ENCODE measurements at regions not wholly inside any gene's neighbourhood (a gene's known extent, or its start where the extent isn't known, plus 50 kb on each side); places are given as distances from the start of the nearest gene placed in this dataset.
A peak's percentile ranks its signal among the peaks of the same experiment; 100 is the strongest.
"Not testable (repeated sequence)": the region's sequence is repeated elsewhere in the genome, so short reads cannot be mapped to it uniquely, and the experiment has no call there.

- intact Hi-C loops (cut with DNase I), result no loop called here
- DNase-seq (no peak), ATAC-seq (no peak)
These were observed 301.9 kb downstream of the RASEF start for GRCh38 chr9:82761027-82761426.

GRCh38 chr9:82761956-82762355 is 301.0 kb downstream of the RASEF start:
- no peak for ATAC-seq

GRCh38 chr9:82763656-82764055 is 299.3 kb downstream of the RASEF start:
- DNase-seq, result no peak
- intact Hi-C loops (cut with DNase I), result no loop called here
- ATAC-seq, result no peak

More at GRCh38 chr9:82761956-82762355, 301.0 kb downstream of the RASEF start:
- no peak for DNase-seq
- intact Hi-C loops (cut with DNase I), result no loop called here

GRCh38 chr9:82764061-82764668 is 298.8 kb downstream of the RASEF start:
- intact Hi-C loops (cut with DNase I), result no loop called here
- ATAC-seq, result no peak
- DNase-seq, result no peak

GRCh38 chr9:82774707-82775231 is 288.2 kb downstream of the RASEF start:
- intact Hi-C loops (cut with DNase I); ATAC-seq; DNase-seq: not testable (repeated sequence)

- ATAC-seq, result no peak
- no peak for DNase-seq
- intact Hi-C loops (cut with DNase I), result no loop called here
These were observed 286.4 kb downstream of the RASEF start for GRCh38 chr9:82776508-82776907.

DNA sequence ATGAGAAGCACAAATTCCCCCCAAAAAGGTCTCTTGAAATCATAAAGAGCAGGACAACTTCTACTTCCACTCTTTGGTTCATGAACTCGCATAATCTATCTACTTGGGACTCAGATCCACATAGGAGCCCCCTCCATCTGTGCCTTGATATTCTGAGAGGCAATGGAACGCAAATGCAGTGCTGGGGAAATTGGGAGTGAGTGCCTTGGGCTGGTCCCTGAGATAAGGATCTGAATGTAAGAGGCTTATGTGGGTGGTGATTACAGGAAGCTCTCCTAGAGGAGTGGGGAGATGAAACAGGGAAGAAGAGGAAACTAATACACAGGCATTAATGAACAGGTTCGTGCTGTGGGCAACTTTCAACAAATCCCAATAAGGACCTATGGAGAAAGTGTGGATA is 285.6 kb downstream of the RASEF start:
- intact Hi-C loops (cut with DNase I), result no loop called here
- no peak for ATAC-seq
- DNase-seq, result no peak

- DNase-seq; ATAC-seq; intact Hi-C loops (cut with DNase I): not testable (repeated sequence)
These were observed 284.0 kb downstream of the RASEF start for GRCh38 chr9:82778923-82779322.

DNA sequence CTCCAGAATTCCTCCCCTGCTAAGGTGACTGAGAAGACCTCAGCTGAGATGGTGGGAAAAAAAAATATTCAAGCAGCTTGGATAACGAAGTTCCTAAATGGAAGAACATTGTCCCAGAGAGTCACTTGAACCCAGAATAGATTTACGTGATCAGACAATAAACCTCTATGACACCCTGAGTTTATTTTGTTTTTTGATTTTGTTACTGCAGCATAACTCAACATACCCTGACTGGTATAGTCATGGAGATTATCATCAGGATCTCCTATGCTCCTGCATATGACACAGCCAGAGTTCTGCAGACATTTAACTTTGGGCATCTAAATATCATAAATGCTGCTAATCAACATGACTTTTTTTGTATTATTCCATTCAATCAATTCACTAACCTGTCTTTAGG is 282.9 kb downstream of the RASEF start:
- ATAC-seq, result no peak
- intact Hi-C loops (cut with DNase I), result no loop called here
- DNase-seq, result no peak

GRCh38 chr9:82781921-82782392 is 281.0 kb downstream of the RASEF start:
- no peak for DNase-seq
- intact Hi-C loops (cut with DNase I), result no loop called here
- ATAC-seq, result no peak

DNA sequence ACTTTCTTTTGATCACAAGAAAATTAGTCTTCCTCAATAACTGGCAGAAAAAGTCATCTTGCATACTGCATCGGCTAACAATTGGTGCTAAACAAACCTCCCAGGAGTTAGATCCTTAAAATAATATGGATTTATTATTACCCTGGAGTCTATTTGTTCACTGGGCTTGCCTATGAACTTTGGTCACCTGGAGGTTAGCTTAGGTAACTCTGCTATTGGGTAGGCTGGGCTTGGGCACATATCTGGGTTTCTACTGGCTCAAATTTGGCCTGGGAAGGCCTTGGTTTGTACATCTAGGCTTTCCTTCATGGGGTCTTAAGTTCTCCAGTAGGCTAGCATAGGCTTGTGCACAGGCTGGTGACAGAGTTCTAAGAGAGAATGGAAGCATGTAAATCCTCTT is 279.9 kb downstream of the RASEF start:
- ATAC-seq, result no peak
- intact Hi-C loops (cut with DNase I), result no loop called here
- no peak for DNase-seq

- DNase-seq (no peak), ATAC-seq (no peak)
- intact Hi-C loops (cut with DNase I), result no loop called here
These were observed 278.4 kb downstream of the RASEF start for GRCh38 chr9:82784589-82784988.

GRCh38 chr9:82789155-82789824 is 273.7 kb downstream of the RASEF start:
- DNase-seq, result no peak
- ATAC-seq, result no peak
- intact Hi-C loops (cut with DNase I), result no loop called here

GRCh38 chr9:82790875-82791274 is 272.1 kb downstream of the RASEF start:
- ATAC-seq (no peak), DNase-seq (no peak)
- intact Hi-C loops (cut with DNase I), result no loop called here

GRCh38 chr9:82791692-82792091 is 271.2 kb downstream of the RASEF start:
- no peak for ATAC-seq
- intact Hi-C loops (cut with DNase I), result no loop called here
- DNase-seq, result no peak

- peak; percentile 66 for DNase-seq
- peak; percentile 80 to 90 for ATAC-seq
- intact Hi-C loops (cut with DNase I), result no loop called here
These were observed 265.4 kb downstream of the RASEF start for GRCh38 chr9:82797534-82797933.

DNA sequence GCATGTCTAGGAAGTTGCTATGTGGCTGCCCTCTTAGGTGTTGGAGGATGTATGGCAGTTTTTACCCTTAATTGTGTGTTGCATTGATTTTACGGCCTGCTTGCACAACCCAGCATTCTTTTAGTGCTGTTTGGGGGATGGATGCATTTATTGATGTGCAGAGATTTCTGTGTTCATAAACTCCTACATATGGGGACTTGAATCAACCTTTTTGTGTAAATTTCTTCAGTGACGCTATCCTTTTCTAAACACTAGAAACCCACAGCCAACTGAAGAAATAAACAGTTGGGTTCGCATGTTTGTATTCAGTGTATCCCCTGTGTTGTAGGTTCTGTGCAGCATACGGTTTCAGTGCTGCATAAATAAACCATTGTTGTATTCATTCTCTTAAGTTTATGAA is 263.7 kb downstream of the RASEF start:
- DNase-seq (no peak), ATAC-seq (no peak)
- intact Hi-C loops (cut with DNase I), result no loop called here

DNA sequence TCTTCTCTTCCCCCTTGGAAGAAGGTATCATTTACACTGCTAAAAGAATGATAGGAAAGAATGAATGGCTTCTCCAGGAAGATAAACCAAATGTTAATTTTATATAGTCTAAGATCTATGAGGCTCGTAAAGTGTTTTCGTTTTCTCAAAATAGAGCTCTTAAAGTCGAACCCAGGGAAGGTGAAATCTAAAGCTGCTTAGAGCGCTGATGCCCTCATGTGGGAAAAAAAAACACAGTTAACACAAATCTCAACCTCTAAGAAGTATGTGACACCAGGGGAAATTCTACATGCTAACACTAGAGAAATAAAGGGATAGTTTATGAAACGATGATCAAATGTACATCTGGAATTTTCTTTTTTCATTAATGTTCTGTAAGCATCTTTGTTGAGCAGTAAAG is 257.9 kb downstream of the RASEF start:
- no peak for ATAC-seq

GRCh38 chr9:82808478-82808877 is 254.5 kb downstream of the RASEF start:
- intact Hi-C loops (cut with DNase I), result no loop called here
- ATAC-seq, result no peak

More for the DNA sequence above, 257.9 kb downstream of the RASEF start:
- intact Hi-C loops (cut with DNase I), result no loop called here
- no peak for DNase-seq

GRCh38 chr9:82810915-82811314 is 252.0 kb downstream of the RASEF start:
- intact Hi-C loops (cut with DNase I), result no loop called here
- no peak for ATAC-seq

More at GRCh38 chr9:82808478-82808877, 254.5 kb downstream of the RASEF start:
- no peak for DNase-seq

GRCh38 chr9:82819260-82819659 is 243.7 kb downstream of the RASEF start:
- DNase-seq (no peak), ATAC-seq (no peak)
- intact Hi-C loops (cut with DNase I), result no loop called here

More at GRCh38 chr9:82810915-82811314, 252.0 kb downstream of the RASEF start:
- no peak for DNase-seq

Data from left cardiac atrium (tissue), 4 donors.